Ishikawa (cell line): ENCODE measurements at regions not wholly inside any gene's neighbourhood (a gene's known extent, or its start where the extent isn't known, plus 50 kb on each side); places are given as distances from the start of the nearest gene placed in this dataset.

Experiments
- CEBPB ChIP-seq: IDR thresholded peaks from 2 replicates; pipeline ENCODE4 v1.6.1; 2012
- CREB1 ChIP-seq: IDR thresholded peaks from 2 replicates; pipeline ENCODE4 v1.6.1; 2012; ENCODE audit warnings: low read depth
- EGR1 ChIP-seq: IDR thresholded peaks from 2 replicates; pipeline ENCODE4 v1.6.1; 2012
- EP300 ChIP-seq: IDR thresholded peaks from 2 replicates; pipeline ENCODE4 v1.6.1; 2012; ENCODE audit warnings: borderline replicate concordance
- FOXM1 ChIP-seq: IDR thresholded peaks from 2 replicates; pipeline ENCODE4 v1.6.1; 2012; ENCODE audit warnings: low read depth, borderline replicate concordance
- NFIC ChIP-seq: IDR thresholded peaks from 2 replicates; pipeline ENCODE4 v1.6.1; 2012
- RAD21 ChIP-seq: IDR thresholded peaks from 2 replicates; pipeline ENCODE4 v1.6.1; 2012; ENCODE audit warnings: low read depth
- TAF1 ChIP-seq: IDR thresholded peaks from 2 replicates; pipeline ENCODE4 v1.6.1; 2012; ENCODE audit warnings: low read depth, mild to moderate bottlenecking
- TCF12 ChIP-seq: IDR thresholded peaks from 2 replicates; pipeline ENCODE4 v1.6.1; 2012; ENCODE audit warnings: low read depth
- TEAD4 ChIP-seq: IDR thresholded peaks from 2 replicates; pipeline ENCODE4 v1.6.1; 2012
- YY1 ChIP-seq: IDR thresholded peaks from 2 replicates; pipeline ENCODE4 v1.6.1; 2012; ENCODE audit warnings: low read depth
- ZBTB7A ChIP-seq: IDR thresholded peaks from 2 replicates; pipeline ENCODE4 v1.6.1; 2012; ENCODE audit warnings: low read depth
- TF ChIP-seq, protein P1 (sequence below): IDR thresholded peaks from 2 replicates; pipeline ENCODE4 v1.6.1; 2012
- TF ChIP-seq, protein P2 (sequence below): IDR thresholded peaks from 2 replicates; pipeline ENCODE4 v1.6.1; 2012
- TF ChIP-seq, protein P3 (sequence below): IDR thresholded peaks from 2 replicates; pipeline ENCODE4 v1.6.1; 2012; ENCODE audit warnings: low read depth, mild to moderate bottlenecking

DNA sequence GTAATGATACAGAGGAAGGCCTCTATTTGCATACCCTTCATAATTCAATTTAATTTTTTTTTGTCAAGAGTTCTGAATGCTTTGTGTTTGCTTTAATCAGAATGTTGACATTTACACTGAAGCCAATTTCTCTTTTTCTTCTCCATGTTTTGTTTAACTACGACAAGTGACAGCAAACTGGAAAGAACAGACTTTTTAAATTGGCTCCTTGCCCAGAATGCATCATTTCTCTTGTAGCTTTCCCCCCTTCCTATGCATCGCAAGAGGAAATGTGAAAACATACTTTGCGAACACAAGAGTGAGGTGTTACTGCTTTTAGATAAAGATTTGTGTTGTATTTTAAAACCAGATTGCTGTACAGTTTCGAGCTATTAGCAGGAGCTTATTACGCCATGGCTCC, 955.2 kb upstream of the CELF4 start:
- TF ChIP-seq TAF1 = no peak
- no peak for TF ChIP-seq EGR1
- no peak for TF ChIP-seq FOXM1
- no peak for TF ChIP-seq ZBTB7A
- TF ChIP-seq RAD21 = no peak
- TF ChIP-seq CREB1 = no peak
- TF ChIP-seq, protein P1, sequence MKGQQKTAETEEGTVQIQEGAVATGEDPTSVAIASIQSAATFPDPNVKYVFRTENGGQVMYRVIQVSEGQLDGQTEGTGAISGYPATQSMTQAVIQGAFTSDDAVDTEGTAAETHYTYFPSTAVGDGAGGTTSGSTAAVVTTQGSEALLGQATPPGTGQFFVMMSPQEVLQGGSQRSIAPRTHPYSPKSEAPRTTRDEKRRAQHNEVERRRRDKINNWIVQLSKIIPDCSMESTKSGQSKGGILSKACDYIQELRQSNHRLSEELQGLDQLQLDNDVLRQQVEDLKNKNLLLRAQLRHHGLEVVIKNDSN = no peak
- TF ChIP-seq, protein P2, sequence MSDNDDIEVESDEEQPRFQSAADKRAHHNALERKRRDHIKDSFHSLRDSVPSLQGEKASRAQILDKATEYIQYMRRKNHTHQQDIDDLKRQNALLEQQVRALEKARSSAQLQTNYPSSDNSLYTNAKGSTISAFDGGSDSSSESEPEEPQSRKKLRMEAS = no peak
- TF ChIP-seq TEAD4 = no peak
- TF ChIP-seq, protein P3, sequence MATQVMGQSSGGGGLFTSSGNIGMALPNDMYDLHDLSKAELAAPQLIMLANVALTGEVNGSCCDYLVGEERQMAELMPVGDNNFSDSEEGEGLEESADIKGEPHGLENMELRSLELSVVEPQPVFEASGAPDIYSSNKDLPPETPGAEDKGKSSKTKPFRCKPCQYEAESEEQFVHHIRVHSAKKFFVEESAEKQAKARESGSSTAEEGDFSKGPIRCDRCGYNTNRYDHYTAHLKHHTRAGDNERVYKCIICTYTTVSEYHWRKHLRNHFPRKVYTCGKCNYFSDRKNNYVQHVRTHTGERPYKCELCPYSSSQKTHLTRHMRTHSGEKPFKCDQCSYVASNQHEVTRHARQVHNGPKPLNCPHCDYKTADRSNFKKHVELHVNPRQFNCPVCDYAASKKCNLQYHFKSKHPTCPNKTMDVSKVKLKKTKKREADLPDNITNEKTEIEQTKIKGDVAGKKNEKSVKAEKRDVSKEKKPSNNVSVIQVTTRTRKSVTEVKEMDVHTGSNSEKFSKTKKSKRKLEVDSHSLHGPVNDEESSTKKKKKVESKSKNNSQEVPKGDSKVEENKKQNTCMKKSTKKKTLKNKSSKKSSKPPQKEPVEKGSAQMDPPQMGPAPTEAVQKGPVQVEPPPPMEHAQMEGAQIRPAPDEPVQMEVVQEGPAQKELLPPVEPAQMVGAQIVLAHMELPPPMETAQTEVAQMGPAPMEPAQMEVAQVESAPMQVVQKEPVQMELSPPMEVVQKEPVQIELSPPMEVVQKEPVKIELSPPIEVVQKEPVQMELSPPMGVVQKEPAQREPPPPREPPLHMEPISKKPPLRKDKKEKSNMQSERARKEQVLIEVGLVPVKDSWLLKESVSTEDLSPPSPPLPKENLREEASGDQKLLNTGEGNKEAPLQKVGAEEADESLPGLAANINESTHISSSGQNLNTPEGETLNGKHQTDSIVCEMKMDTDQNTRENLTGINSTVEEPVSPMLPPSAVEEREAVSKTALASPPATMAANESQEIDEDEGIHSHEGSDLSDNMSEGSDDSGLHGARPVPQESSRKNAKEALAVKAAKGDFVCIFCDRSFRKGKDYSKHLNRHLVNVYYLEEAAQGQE = no peak
- no peak for TF ChIP-seq EP300
- TF ChIP-seq CEBPB = no peak
- no peak for TF ChIP-seq NFIC
- no peak for TF ChIP-seq YY1
- no peak for TF ChIP-seq TCF12

DNA sequence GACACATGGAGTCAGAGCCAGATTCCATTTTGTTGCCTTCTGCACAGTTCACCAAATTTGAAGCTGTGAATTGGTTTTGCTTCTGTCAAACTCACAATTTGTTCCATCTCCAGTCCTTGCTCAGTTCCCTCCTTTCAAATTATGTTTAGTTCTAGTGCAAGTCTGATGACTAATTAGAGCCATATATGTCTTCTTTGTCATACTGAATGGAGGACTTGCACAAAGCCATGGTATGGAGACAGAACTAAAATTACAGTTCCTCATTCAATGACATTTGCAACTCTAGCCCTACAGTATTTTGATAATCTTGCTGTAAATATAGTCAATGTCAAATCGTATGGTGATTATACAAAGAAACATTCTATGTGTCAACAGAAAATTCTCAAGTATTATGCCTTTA, 936.9 kb upstream of the CELF4 start:
- no peak for TF ChIP-seq YY1
- TF ChIP-seq TCF12 = no peak
- TF ChIP-seq, protein P1 = no peak
- no peak for TF ChIP-seq TEAD4
- TF ChIP-seq RAD21 = no peak
- no peak for TF ChIP-seq CREB1
- no peak for TF ChIP-seq EGR1
- TF ChIP-seq, protein P2 = no peak
- TF ChIP-seq NFIC = no peak
- TF ChIP-seq EP300 = no peak
- TF ChIP-seq, protein P3 = no peak
- TF ChIP-seq FOXM1 = no peak
- TF ChIP-seq TAF1 = no peak
- TF ChIP-seq ZBTB7A = no peak
- TF ChIP-seq CEBPB = no peak

DNA sequence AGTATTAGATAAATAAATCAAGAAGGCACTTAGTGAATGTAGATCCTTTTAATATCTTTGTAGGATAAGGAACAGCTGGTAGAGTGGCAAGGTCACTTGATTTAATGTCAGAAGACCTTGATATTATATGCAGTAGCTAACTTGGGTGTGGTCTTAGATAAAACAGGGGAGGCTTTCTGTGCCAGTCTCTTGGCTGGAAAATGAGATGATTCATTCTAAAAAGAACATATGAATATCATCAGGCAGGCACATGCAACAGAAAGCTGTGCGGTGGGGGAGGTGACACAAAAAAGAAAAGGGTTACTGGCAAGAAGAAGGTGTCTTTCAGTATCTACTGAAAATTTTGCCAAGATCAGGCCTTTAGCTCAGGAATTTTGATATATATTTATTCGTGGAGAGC, 931.7 kb upstream of the CELF4 start:
- TF ChIP-seq ZBTB7A (no peak), TEAD4 (no peak), TAF1 (no peak), EP300 (no peak), FOXM1 (no peak), CEBPB (no peak), RAD21 (no peak), CREB1 (no peak), TCF12 (no peak), YY1 (no peak), NFIC (no peak), EGR1 (no peak)
- TF ChIP-seq, protein P1 = no peak
- TF ChIP-seq, protein P2 = no peak
- TF ChIP-seq, protein P3 = no peak
